ENCODE measurements at regions not wholly inside any gene's neighbourhood (a gene's known extent, or its start where the extent isn't known, plus 50 kb on each side); places are given as distances from the start of the nearest gene placed in this dataset.

DNA sequence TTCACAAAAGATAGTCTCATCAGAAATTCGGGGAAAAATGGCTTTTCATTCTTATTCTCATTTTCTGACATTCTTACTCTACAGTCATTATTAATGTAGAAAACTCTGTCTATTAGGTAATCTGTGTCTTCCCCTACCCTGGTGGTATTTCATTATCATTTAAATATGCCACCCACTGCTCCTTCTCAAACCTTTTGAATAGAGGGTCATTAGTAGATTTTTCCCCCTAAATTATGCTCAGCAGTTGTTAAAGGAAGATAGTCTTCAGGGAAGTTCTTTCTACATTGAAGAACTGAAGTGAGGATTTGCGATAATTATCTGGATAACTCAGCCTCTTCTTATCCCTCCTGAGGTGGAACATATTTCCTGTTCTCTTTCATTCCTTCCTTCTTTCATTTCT lies 989.5 kb upstream of the RBFOX1 start:
- H3K4me3 ChIP-seq (ENCODE audit: insufficient read depth, low read length, poor library complexity, severe bottlenecking) = no peak overlapping the region
- TF ChIP-seq EZH2phosphoT487 (conservative IDR thresholded peaks at IDR 0.05; ENCODE audit: low read length) (no peak), CTCF (IDR thresholded peaks at IDR 0.05; ENCODE audit: insufficient read depth, low read length, poor library complexity, severe bottlenecking) (no peak)
- no peaks in the 10 kb centered on the region for H4K20me1 ChIP-seq (ENCODE audit: low read depth, low read length)

GRCh38 chr16:6341981-6342380 lies 990.7 kb upstream of the RBFOX1 start:
- Histone ChIP-seq H3K79me2 (ENCODE audit: insufficient read depth, low read length) (no peaks in the 10 kb centered on the region), H3K4me3 (ENCODE audit: insufficient read depth, low read length, poor library complexity, severe bottlenecking) (no peak overlapping the region), H3K27me3 (ENCODE audit: low read length) (no peaks in the 10 kb centered on the region)

More for the DNA sequence above, 989.5 kb upstream of the RBFOX1 start:
- H2AFZ ChIP-seq (ENCODE audit: low read depth, low read length, severe bottlenecking) = no peak overlapping the region
- H3K9me2 ChIP-seq (replicated peaks; ENCODE audit: insufficient read depth, low read length) = no peaks in the 10 kb centered on the region
- no peaks in the 10 kb centered on the region for H3K9me3 ChIP-seq (ENCODE audit: insufficient read depth, low read length)
- H3F3A ChIP-seq (ENCODE audit: insufficient read depth) = no peaks in the 10 kb centered on the region
- H3K4me2 ChIP-seq (ENCODE audit: low read depth, low read length, poor library complexity, severe bottlenecking) = no peak overlapping the region
- H3K36me3 ChIP-seq (ENCODE audit: low read length) = no peaks in the 10 kb centered on the region
- H3K79me2 ChIP-seq (ENCODE audit: insufficient read depth, low read length) = no peaks in the 10 kb centered on the region
- H3K9ac ChIP-seq (ENCODE audit: low read length) = no peak overlapping the region
- H3K27me3 ChIP-seq (ENCODE audit: low read length) = no peaks in the 10 kb centered on the region
- H3K27ac ChIP-seq (ENCODE audit: low read depth, low read length) = no peak overlapping the region

DNA sequence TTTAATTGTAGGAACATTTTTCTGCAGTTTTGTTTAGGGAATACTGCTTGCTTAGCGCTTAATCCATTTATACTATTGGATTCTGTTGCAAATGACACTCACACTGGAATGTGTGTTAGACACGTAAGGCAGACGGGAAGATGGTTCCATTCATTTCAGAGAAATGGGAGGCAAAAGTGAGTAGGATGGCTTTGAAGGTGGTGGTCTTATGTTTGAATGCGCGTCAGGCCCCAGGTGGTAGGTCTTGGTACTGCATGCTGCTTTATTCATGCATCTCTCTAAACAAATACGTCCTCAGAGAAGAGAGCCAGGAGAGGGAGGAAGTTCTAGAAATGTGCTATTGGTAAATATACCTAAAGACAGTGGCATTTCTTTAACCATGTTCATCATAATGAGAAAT lies 997.6 kb upstream of the RBFOX1 start:
- no peaks in the 10 kb centered on the region for H3K9me2 ChIP-seq (replicated peaks; ENCODE audit: insufficient read depth, low read length)
- TF ChIP-seq CTCF (IDR thresholded peaks at IDR 0.05; ENCODE audit: insufficient read depth, low read length, poor library complexity, severe bottlenecking) = peak; percentile 9
- TF ChIP-seq EZH2phosphoT487 (conservative IDR thresholded peaks at IDR 0.05; ENCODE audit: low read length) = no peak
- no peaks in the 10 kb centered on the region for H3K9me3 ChIP-seq (ENCODE audit: insufficient read depth, low read length)
- H3K9ac ChIP-seq (ENCODE audit: low read length) = no peak overlapping the region
- no peaks in the 10 kb centered on the region for H3K79me2 ChIP-seq (ENCODE audit: insufficient read depth, low read length)
- no peak overlapping the region for H3K4me2 ChIP-seq (ENCODE audit: low read depth, low read length, poor library complexity, severe bottlenecking)
- H3K36me3 ChIP-seq (ENCODE audit: low read length) = no peaks in the 10 kb centered on the region
- H3K27me3 ChIP-seq (ENCODE audit: low read length) = no peaks in the 10 kb centered on the region
- no peak overlapping the region for H2AFZ ChIP-seq (ENCODE audit: low read depth, low read length, severe bottlenecking)
- H3K4me3 ChIP-seq (ENCODE audit: insufficient read depth, low read length, poor library complexity, severe bottlenecking) = no peak overlapping the region
- no peak overlapping the region for H3K27ac ChIP-seq (ENCODE audit: low read depth, low read length)
- H3F3A ChIP-seq (ENCODE audit: insufficient read depth) = no peaks in the 10 kb centered on the region
- H4K20me1 ChIP-seq (ENCODE audit: low read depth, low read length) = no peaks in the 10 kb centered on the region

More at GRCh38 chr16:6341981-6342380, 990.7 kb upstream of the RBFOX1 start:
- no peaks in the 10 kb centered on the region for H3F3A ChIP-seq (ENCODE audit: insufficient read depth)
- H2AFZ ChIP-seq (ENCODE audit: low read depth, low read length, severe bottlenecking) = no peak overlapping the region
- no peak overlapping the region for H3K27ac ChIP-seq (ENCODE audit: low read depth, low read length)
- no peaks in the 10 kb centered on the region for H3K36me3 ChIP-seq (ENCODE audit: low read length)
- H3K9me2 ChIP-seq (replicated peaks; ENCODE audit: insufficient read depth, low read length) = no peaks in the 10 kb centered on the region
- H4K20me1 ChIP-seq (ENCODE audit: low read depth, low read length) = no peaks in the 10 kb centered on the region
- TF ChIP-seq EZH2phosphoT487 (conservative IDR thresholded peaks at IDR 0.05; ENCODE audit: low read length) = no peak
- TF ChIP-seq CTCF (IDR thresholded peaks at IDR 0.05; ENCODE audit: insufficient read depth, low read length, poor library complexity, severe bottlenecking) = no peak
- no peak overlapping the region for H3K4me2 ChIP-seq (ENCODE audit: low read depth, low read length, poor library complexity, severe bottlenecking)
- H3K9ac ChIP-seq (ENCODE audit: low read length) = no peak overlapping the region
- no peaks in the 10 kb centered on the region for H3K9me3 ChIP-seq (ENCODE audit: insufficient read depth, low read length)

Measured in SU-DHL-6 (cell line).